LoVo (cell line): ENCODE measurements at regions not wholly inside any gene's neighbourhood (a gene's known extent, or its start where the extent isn't known, plus 50 kb on each side); places are given as distances from the start of the nearest gene placed in this dataset.

Source experiments
- DNase-seq: peaks from one replicate; pipeline ENCODE4 v3.0.0-alpha.2; 2016; ENCODE audit warnings: low spot score

GRCh38 chr10:4662576-4663161, 163.3 kb upstream of the AKR1E2 start:
- peak; percentile 36 for DNase-seq

- no peak for DNase-seq
These were observed 164.3 kb upstream of the AKR1E2 start for GRCh38 chr10:4661511-4662255.

- DNase-seq = no peak
These were observed 167.2 kb upstream of the AKR1E2 start for GRCh38 chr10:4658777-4659176.

- peak; percentile 66 for DNase-seq
These were observed 169.3 kb upstream of the AKR1E2 start for GRCh38 chr10:4656576-4657194.

- no peak for DNase-seq
These were observed 170.1 kb upstream of the AKR1E2 start for GRCh38 chr10:4655879-4656278.

- DNase-seq = no peak
These were observed 170.6 kb upstream of the AKR1E2 start for GRCh38 chr10:4655406-4655805.

- DNase-seq = no peak
These were observed 171.5 kb upstream of the AKR1E2 start for GRCh38 chr10:4654496-4654895.

GRCh38 chr10:4653160-4653559, 172.8 kb upstream of the AKR1E2 start:
- no peak for DNase-seq

GRCh38 chr10:4652111-4653010, 173.6 kb upstream of the AKR1E2 start:
- no peak for DNase-seq

- DNase-seq = no peak
These were observed 174.5 kb upstream of the AKR1E2 start for GRCh38 chr10:4651404-4652037.

- no peak for DNase-seq
These were observed 175.4 kb upstream of the AKR1E2 start for GRCh38 chr10:4650582-4650981.

- no peak for DNase-seq
These were observed 176.0 kb upstream of the AKR1E2 start for GRCh38 chr10:4649886-4650508.

- DNase-seq = no peak
These were observed 176.5 kb upstream of the AKR1E2 start for GRCh38 chr10:4649471-4649870.

- DNase-seq = no peak
These were observed 177.0 kb upstream of the AKR1E2 start for GRCh38 chr10:4648999-4649398.

GRCh38 chr10:4647109-4647785, 178.8 kb upstream of the AKR1E2 start:
- no peak for DNase-seq

GRCh38 chr10:4646547-4646946, 179.5 kb upstream of the AKR1E2 start:
- DNase-seq = no peak

GRCh38 chr10:4645836-4646235, 180.2 kb upstream of the AKR1E2 start:
- DNase-seq = no peak

GRCh38 chr10:4643471-4643870, 182.5 kb upstream of the AKR1E2 start:
- DNase-seq = no peak

GRCh38 chr10:4639960-4640359, 186.0 kb upstream of the AKR1E2 start:
- no peak for DNase-seq

GRCh38 chr10:4638099-4638498, 187.9 kb upstream of the AKR1E2 start:
- DNase-seq = no peak

GRCh38 chr10:4637657-4638056, 188.3 kb upstream of the AKR1E2 start:
- DNase-seq = no peak
